ENCODE measurements at regions not wholly inside any gene's neighbourhood (a gene's known extent, or its start where the extent isn't known, plus 50 kb on each side); places are given as distances from the start of the nearest gene placed in this dataset.
"Not testable (repeated sequence)": the region's sequence is repeated elsewhere in the genome, so short reads cannot be mapped to it uniquely, and the experiment has no call there.

- POLR2A ChIA-PET, result no interaction called here
- no peaks in the 10 kb centered on the region for H3K9me3 ChIP-seq (replicated peaks; ENCODE audit: control insufficient read depth, insufficient read depth, low read depth, low read length)
- no peak overlapping the region for H3K4me3 ChIP-seq
- no peak overlapping the region for H3K4me2 ChIP-seq (ENCODE audit: insufficient read depth, low read length)
- no peaks in the 10 kb centered on the region for H3K9me1 ChIP-seq (ENCODE audit: control insufficient read depth, insufficient read depth, low read length)
- H3K9ac ChIP-seq (ENCODE audit: insufficient read depth in 1 of 2, low read depth in 2 of 2, low read length in 2 of 2), result no peak overlapping the region
- intact Hi-C loops (cut with micrococcal nuclease) (no loop called here), in situ Hi-C loops (cut with MboI) (no loop called here)
- whole genome bisulfite sequencing (ENCODE audit: insufficient coverage, low coverage, missing lambda C conversion rate), result 2% methylated on average over 7 of the region's 7 CpGs
- FAIRE-seq (no peak), DNase-seq (ENCODE audit: extremely low read depth in 1 of 4, low spot score in 3 of 4) (no peak), ATAC-seq (no peak)
- no peak overlapping the region for H3K27ac ChIP-seq (ENCODE audit: extremely low read depth, low read depth, low read length)
- H3K36me3 ChIP-seq (ENCODE audit: control insufficient read depth, insufficient read depth, low read length), result no peaks in the 10 kb centered on the region
- CTCF ChIA-PET (ENCODE audit: low intra/inter-chr PET ratio), result no interaction called here
- H2AFZ ChIP-seq (ENCODE audit: low read depth, low read length), result no peak overlapping the region
- H3K79me2 ChIP-seq (ENCODE audit: control insufficient read depth, insufficient read depth, low read length), result no peaks in the 10 kb centered on the region
- peaks cover 0 to 2% of the 10 kb centered on the region in 2 experiments; a peak in 2 of 5 replicates for H3K27me3 ChIP-seq (ENCODE audit: control insufficient read depth in 2 of 2, insufficient read depth in 2 of 2, low read length in 2 of 2)
- TF ChIP-seq, protein P1, sequence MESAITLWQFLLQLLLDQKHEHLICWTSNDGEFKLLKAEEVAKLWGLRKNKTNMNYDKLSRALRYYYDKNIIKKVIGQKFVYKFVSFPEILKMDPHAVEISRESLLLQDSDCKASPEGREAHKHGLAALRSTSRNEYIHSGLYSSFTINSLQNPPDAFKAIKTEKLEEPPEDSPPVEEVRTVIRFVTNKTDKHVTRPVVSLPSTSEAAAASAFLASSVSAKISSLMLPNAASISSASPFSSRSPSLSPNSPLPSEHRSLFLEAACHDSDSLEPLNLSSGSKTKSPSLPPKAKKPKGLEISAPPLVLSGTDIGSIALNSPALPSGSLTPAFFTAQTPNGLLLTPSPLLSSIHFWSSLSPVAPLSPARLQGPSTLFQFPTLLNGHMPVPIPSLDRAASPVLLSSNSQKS (CRISPR knock-in tag; IDR thresholded peaks at IDR 0.05), result no peak
- TF ChIP-seq ILF3 (IDR thresholded peaks at IDR 0.05; ENCODE audit: borderline replicate concordance) (no peak), ZNF217 (CRISPR knock-in tag; IDR thresholded peaks at IDR 0.05) (no peak), JUNB (CRISPR knock-in tag; conservative IDR thresholded peaks at IDR 0.05) (no peak)
- no peaks in the 10 kb centered on the region for H3K4me1 ChIP-seq (replicated peaks in 1 of 2; ENCODE audit: control insufficient read depth in 2 of 2, insufficient read depth in 2 of 2, low read length in 2 of 2)
- BruUV-seq (replicated peaks), result no TSS peak
- H4K20me1 ChIP-seq (replicated peaks; ENCODE audit: control insufficient read depth, insufficient read depth, low read length), result no peaks in the 10 kb centered on the region
These were observed 95.9 kb upstream of the FNDC3A start for GRCh38 chr13:48879854-48880253.

DNA sequence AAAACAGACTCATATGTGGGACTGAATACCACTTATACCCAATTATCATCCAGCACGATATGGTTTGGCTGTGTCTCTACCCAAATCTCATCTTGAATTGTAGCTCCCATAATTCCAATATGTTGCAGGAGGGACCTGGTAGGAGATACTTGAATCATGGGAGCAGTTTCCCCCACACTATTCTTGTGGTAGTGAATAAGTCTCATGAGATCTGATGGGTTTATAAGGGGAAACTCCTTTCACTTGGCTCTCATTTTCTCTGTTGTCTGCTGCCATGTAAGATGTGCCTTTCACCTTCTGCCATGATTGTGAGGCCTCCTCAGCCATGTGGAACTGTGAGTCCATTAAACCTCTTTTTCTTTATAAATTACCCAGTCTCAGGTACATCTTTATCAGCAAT, 91.9 kb upstream of the FNDC3A start:
- H3K4me1 ChIP-seq (replicated peaks in 1 of 2; ENCODE audit: control insufficient read depth in 2 of 2, insufficient read depth in 2 of 2, low read length in 2 of 2); DNase-seq (ENCODE audit: extremely low read depth in 1 of 4, low spot score in 3 of 4); H3K27ac ChIP-seq (ENCODE audit: extremely low read depth, low read depth, low read length); ATAC-seq; H3K79me2 ChIP-seq (ENCODE audit: control insufficient read depth, insufficient read depth, low read length); POLR2A ChIA-PET; H2AFZ ChIP-seq (ENCODE audit: low read depth, low read length); intact Hi-C loops (cut with micrococcal nuclease); H3K27me3 ChIP-seq (ENCODE audit: control insufficient read depth in 2 of 2, insufficient read depth in 2 of 2, low read length in 2 of 2); H3K9me1 ChIP-seq (ENCODE audit: control insufficient read depth, insufficient read depth, low read length); H3K36me3 ChIP-seq (ENCODE audit: control insufficient read depth, insufficient read depth, low read length); BruUV-seq (replicated peaks); H3K9ac ChIP-seq (ENCODE audit: insufficient read depth in 1 of 2, low read depth in 2 of 2, low read length in 2 of 2); H4K20me1 ChIP-seq (replicated peaks; ENCODE audit: control insufficient read depth, insufficient read depth, low read length); H3K4me3 ChIP-seq; H3K9me3 ChIP-seq (replicated peaks; ENCODE audit: control insufficient read depth, insufficient read depth, low read depth, low read length); H3K4me2 ChIP-seq (ENCODE audit: insufficient read depth, low read length); FAIRE-seq; in situ Hi-C loops (cut with MboI); CTCF ChIA-PET (ENCODE audit: low intra/inter-chr PET ratio): not testable (repeated sequence)
- 0% methylated on average over 1 of the region's 1 CpG for WGBS (ENCODE audit: insufficient coverage, low coverage, missing lambda C conversion rate)

Measured in K562 (cell line).